ENCODE measurements at regions not wholly inside any gene's neighbourhood (a gene's known extent, or its start where the extent isn't known, plus 50 kb on each side); places are given as distances from the start of the nearest gene placed in this dataset.

DNA sequence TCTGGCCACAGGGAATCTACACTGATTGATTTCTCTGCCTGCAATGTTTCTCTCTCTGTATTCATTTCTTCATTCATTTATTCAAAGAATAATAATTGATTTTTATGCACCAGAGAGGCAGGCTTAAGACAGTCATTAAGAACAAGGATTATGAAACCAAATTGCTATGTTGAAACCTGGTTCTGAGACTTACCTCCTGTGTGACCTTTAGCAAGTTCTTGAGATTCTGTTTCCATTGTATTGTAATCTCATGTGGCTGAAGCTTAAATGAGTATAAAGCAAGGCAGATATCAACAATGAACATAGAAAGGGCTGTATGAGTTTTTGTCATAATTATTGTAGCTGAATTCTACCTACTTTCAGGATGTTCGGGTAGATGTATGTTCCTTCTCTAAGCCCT, 129.6 kb upstream of the GRIA1 start:
- no peak for DNase-seq
- Histone ChIP-seq H3K4me1 (no peaks in the 10 kb centered on the region), H3K27me3 (no peaks in the 10 kb centered on the region), H3K27ac (no peak overlapping the region), H3K4me3 (no peak overlapping the region), H3K36me3 (no peaks in the 10 kb centered on the region), H3K9me3 (no peaks in the 10 kb centered on the region)
- 88 to 90% methylated on average over 1 of the region's 1 CpG for WGBS, 2 donors
- intact Hi-C loops (cut with DNase I): no loop called here
- no peak for TF ChIP-seq EP300 (IDR thresholded peaks at IDR 0.05)
- TF ChIP-seq, protein P1, sequence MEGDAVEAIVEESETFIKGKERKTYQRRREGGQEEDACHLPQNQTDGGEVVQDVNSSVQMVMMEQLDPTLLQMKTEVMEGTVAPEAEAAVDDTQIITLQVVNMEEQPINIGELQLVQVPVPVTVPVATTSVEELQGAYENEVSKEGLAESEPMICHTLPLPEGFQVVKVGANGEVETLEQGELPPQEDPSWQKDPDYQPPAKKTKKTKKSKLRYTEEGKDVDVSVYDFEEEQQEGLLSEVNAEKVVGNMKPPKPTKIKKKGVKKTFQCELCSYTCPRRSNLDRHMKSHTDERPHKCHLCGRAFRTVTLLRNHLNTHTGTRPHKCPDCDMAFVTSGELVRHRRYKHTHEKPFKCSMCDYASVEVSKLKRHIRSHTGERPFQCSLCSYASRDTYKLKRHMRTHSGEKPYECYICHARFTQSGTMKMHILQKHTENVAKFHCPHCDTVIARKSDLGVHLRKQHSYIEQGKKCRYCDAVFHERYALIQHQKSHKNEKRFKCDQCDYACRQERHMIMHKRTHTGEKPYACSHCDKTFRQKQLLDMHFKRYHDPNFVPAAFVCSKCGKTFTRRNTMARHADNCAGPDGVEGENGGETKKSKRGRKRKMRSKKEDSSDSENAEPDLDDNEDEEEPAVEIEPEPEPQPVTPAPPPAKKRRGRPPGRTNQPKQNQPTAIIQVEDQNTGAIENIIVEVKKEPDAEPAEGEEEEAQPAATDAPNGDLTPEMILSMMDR (IDR thresholded peaks at IDR 0.05): no peak
- TF ChIP-seq POLR2A (IDR thresholded peaks at IDR 0.05): no peak
- TF ChIP-seq POLR2AphosphoS5 (IDR thresholded peaks at IDR 0.05): no peak

DNA sequence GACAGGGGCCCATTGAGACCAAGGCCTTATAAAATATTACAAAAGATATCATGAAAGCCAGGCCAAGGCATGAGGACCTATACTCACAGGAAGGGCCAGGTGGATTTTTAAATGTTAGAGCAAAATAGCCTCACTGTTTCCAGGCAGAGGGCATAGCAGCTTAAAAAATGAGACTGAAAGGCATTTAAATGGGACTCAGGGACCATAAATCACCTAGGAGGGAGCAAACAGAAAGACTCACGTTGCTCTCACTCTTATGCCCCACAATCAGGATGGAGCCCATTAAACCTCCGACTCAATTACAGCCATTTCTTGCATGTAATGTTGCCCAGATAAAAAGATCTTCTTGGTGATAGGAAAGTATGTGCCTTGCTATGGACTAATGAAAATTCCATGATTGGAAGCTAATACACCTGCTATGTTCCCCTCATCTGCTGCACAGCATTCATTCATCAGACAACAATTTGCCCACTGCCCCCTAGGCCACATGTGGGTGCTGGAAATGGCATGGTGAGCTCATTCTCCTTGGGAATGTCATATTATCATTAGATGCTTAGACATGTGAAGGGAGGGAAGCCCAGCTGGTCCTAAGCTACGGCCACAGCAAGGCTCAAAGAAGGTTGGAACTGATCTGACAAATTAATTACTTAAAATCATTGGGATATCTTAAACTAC, 128.6 kb upstream of the GRIA1 start:
- no peak for DNase-seq
- intact Hi-C loops (cut with DNase I): no loop called here
- 31 to 57% methylated on average over 3 of the region's 3 CpGs for WGBS, 2 donors
- Histone ChIP-seq H3K27me3 (no peaks in the 10 kb centered on the region), H3K4me1 (no peaks in the 10 kb centered on the region), H3K36me3 (no peaks in the 10 kb centered on the region), H3K4me3 (no peak overlapping the region), H3K27ac (no peak overlapping the region), H3K9me3 (no peaks in the 10 kb centered on the region)
- no peak for TF ChIP-seq POLR2AphosphoS5 (IDR thresholded peaks at IDR 0.05)
- no peak for TF ChIP-seq POLR2A (IDR thresholded peaks at IDR 0.05)
- TF ChIP-seq, protein P1 (IDR thresholded peaks at IDR 0.05): no peak
- no peak for TF ChIP-seq EP300 (IDR thresholded peaks at IDR 0.05)

DNA sequence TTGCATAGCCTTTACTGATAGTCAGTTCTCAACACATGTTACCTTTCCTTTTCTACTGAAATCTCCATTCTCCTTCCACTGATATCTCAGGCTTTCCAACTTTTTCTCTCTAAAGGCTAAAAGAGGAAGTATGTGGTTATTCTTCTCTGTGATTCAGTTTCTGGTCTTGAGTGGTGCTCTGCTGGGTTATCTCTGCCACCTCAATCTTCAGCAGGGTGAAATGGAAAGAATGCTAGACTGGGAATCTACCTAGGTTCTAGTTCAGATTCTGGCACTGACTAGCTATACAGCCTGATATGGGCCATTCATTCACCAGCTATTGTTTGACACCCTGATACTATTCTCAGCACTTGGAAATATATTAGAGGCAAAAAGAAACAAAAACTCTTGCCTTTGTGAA, 124.9 kb upstream of the GRIA1 start:
- no peaks in the 10 kb centered on the region for H3K4me1 ChIP-seq
- H3K27ac ChIP-seq: no peak overlapping the region
- intact Hi-C loops (cut with DNase I): no loop called here
- H3K36me3 ChIP-seq: no peaks in the 10 kb centered on the region
- no peak for DNase-seq
- TF ChIP-seq, protein P1 (IDR thresholded peaks at IDR 0.05): no peak
- TF ChIP-seq POLR2AphosphoS5 (IDR thresholded peaks at IDR 0.05): no peak
- TF ChIP-seq EP300 (IDR thresholded peaks at IDR 0.05): no peak
- TF ChIP-seq POLR2A (IDR thresholded peaks at IDR 0.05): no peak
- H3K4me3 ChIP-seq: no peak overlapping the region
- H3K9me3 ChIP-seq: no peaks in the 10 kb centered on the region
- H3K27me3 ChIP-seq: no peaks in the 10 kb centered on the region

DNA sequence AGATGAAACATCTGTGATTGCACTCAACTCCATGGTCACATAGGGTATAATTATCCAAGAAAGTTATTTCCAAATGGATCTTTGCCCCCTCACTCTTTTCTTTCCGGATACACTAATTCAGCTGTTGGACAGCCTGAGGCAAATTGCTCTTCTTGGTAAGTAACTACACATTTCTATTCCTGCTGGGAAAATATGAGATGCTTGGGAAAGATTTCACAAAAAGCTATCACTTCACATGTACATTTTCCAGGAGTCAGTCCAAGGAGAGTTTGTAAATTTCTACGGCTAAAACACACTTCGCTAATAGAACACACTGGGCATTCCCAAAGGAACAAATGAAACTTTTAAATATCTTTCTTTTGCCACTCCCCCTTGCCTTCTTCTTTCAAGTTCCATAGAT, 123.0 kb upstream of the GRIA1 start:
- H3K4me1 ChIP-seq: no peaks in the 10 kb centered on the region
- no peaks in the 10 kb centered on the region for H3K27me3 ChIP-seq
- no peak overlapping the region for H3K27ac ChIP-seq
- H3K4me3 ChIP-seq: no peak overlapping the region
- TF ChIP-seq POLR2AphosphoS5 (IDR thresholded peaks at IDR 0.05): no peak
- TF ChIP-seq, protein P1 (IDR thresholded peaks at IDR 0.05): no peak
- TF ChIP-seq POLR2A (IDR thresholded peaks at IDR 0.05): no peak
- no peak for TF ChIP-seq EP300 (IDR thresholded peaks at IDR 0.05)
- no peaks in the 10 kb centered on the region for H3K9me3 ChIP-seq
- DNase-seq: no peak
- WGBS, 2 donors: 92 to 93% methylated on average over 3 of the region's 3 CpGs
- no peaks in the 10 kb centered on the region for H3K36me3 ChIP-seq
- intact Hi-C loops (cut with DNase I): no loop called here

Data from sigmoid colon (tissue), 6 donors.